Prostate gland (tissue), 2 donors: ENCODE measurements at regions not wholly inside any gene's neighbourhood (a gene's known extent, or its start where the extent isn't known, plus 50 kb on each side); places are given as distances from the start of the nearest gene placed in this dataset.

ENCODE experiments used
- DNase-seq: peaks from one replicate; pipeline ENCODE4 v3.0.0-alpha.2; 2019; ENCODE audit warnings: low spot score
- H3K27ac ChIP-seq, 2 donors: fragments of 200-600 bp; sonication (generic); 2 replicates each; pipeline ENCODE4 v1.5.1; 2017 to 2019
- H3K27me3 ChIP-seq: fragments of 200-600 bp; sonication (generic); replicated peaks from 2 replicates; pipeline ENCODE4 v1.5.1; 2019; ENCODE audit not compliant: insufficient read depth
- H3K36me3 ChIP-seq, 2 donors: fragments of 200-600 bp; sonication (generic); 1 replicate in 1 of 2; 2 replicates in 1 of 2; pipeline versions ENCODE4 v1.5.1 to v1.8.1; 2017 to 2019
- H3K4me1 ChIP-seq: fragments of 200-600 bp; sonication (generic); replicated peaks from 2 replicates; pipeline ENCODE4 v1.5.1; 2019
- H3K4me3 ChIP-seq, 2 donors: fragments of 200-600 bp; sonication (generic); 2 replicates each; pipeline ENCODE4 v1.5.1; 2017 to 2019
- H3K9me3 ChIP-seq: fragments of 200-600 bp; sonication (generic); 2 replicates; pipeline ENCODE4 v1.5.1; 2017
- POLR2A ChIP-seq: fragments of 450-650 bp; IDR thresholded peaks from one replicate; pipeline ENCODE4 v1.6.1; 2016; ENCODE audit warnings: antibody characterized with exemption, mild to moderate bottlenecking
- POLR2AphosphoS5 ChIP-seq: sonication (generic); formaldehyde crosslinking; IDR thresholded peaks from one replicate; pipeline ENCODE4 v1.6.1; 2017; ENCODE audit warnings: antibody characterized with exemption
- WGBS: methylation state at CpG from one replicate; pipeline ENCODE4 v1.1.5; 2018; 5-methylcytosine and 5-hydroxymethylcytosine counted together
- intact Hi-C: fragments of 100-400 bp; cut with DNase I; formaldehyde crosslinking; loops from one replicate; pipeline ENCODE4 v1.14.2; 2022
- TF ChIP-seq, protein P1 (sequence below), 4 experiments: fragments of 200-600 bp in 2 of 4; fragments of 450-650 bp in 2 of 4; sonication (generic) in 2 of 4; IDR thresholded peaks; 1 replicate in 3 of 4; 2 replicates in 1 of 4; pipeline ENCODE4 v1.5.1; 2016 to 2019; ENCODE audit warnings: antibody characterized with exemption in 4 of 4, mild to moderate bottlenecking in 2 of 4, moderate library complexity in 2 of 4

DNA sequence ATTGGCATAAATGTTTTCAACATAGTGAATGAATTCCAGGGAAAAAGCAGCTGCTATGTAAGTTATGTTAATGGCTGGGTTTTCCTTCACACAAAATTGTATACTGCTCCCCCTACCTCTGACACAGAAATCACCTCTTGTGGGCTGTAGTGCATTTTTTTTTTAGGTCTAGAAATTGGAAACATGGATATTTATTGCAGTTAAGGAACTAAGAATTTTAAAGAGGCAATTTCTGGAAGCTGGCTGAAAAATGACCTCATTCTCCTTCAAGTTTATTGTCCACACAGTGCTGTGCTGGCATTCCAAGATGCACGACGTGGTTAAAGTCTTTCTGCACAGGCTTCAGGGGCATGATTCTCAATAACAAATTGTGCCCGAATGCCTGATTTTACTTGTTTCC, 1424.2 kb downstream of the MRPL39 start:
- no peak overlapping the region for H3K4me3 ChIP-seq
- H3K27me3 ChIP-seq: no peaks in the 10 kb centered on the region
- WGBS: 26% methylated on average over 3 of the region's 3 CpGs
- no peaks in the 10 kb centered on the region for H3K9me3 ChIP-seq
- no peaks in the 10 kb centered on the region for H3K4me1 ChIP-seq
- H3K27ac ChIP-seq: no peak overlapping the region
- no peak for DNase-seq
- TF ChIP-seq, protein P1, sequence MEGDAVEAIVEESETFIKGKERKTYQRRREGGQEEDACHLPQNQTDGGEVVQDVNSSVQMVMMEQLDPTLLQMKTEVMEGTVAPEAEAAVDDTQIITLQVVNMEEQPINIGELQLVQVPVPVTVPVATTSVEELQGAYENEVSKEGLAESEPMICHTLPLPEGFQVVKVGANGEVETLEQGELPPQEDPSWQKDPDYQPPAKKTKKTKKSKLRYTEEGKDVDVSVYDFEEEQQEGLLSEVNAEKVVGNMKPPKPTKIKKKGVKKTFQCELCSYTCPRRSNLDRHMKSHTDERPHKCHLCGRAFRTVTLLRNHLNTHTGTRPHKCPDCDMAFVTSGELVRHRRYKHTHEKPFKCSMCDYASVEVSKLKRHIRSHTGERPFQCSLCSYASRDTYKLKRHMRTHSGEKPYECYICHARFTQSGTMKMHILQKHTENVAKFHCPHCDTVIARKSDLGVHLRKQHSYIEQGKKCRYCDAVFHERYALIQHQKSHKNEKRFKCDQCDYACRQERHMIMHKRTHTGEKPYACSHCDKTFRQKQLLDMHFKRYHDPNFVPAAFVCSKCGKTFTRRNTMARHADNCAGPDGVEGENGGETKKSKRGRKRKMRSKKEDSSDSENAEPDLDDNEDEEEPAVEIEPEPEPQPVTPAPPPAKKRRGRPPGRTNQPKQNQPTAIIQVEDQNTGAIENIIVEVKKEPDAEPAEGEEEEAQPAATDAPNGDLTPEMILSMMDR (IDR thresholded peaks at IDR 0.05): no peak
- intact Hi-C loops: no loop called here
- no peaks in the 10 kb centered on the region for H3K36me3 ChIP-seq

DNA sequence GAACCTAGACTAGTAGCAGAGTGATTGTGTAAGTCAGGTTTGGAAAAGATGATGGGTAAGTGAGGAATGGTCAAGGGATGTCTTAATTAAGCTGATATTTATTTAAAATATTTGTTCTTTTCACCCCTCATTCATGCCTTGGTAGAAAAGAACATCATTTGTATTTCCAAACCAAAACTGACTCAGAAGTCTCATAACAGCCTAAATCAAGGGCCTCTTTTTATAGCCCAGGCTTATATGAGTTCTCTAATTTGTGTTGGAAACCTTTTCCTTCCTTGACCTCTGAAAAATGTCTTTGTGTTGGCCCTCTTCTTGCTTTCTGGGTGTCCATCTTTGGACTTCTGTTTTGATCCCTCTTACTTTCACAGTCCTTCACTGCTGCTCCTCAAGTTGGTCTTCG, 1428.2 kb downstream of the MRPL39 start:
- Histone ChIP-seq H3K4me3 (no peak overlapping the region), H3K36me3 (no peaks in the 10 kb centered on the region), H3K27ac (no peak overlapping the region), H3K9me3 (no peaks in the 10 kb centered on the region), H3K4me1 (no peaks in the 10 kb centered on the region), H3K27me3 (no peaks in the 10 kb centered on the region)
- DNase-seq: no peak
- 89% methylated on average over 1 of the region's 1 CpG for WGBS
- no peak for TF ChIP-seq POLR2A
- TF ChIP-seq POLR2AphosphoS5: no peak
- TF ChIP-seq, protein P1 (IDR thresholded peaks at IDR 0.05): no peak
- intact Hi-C loops: no loop called here

DNA sequence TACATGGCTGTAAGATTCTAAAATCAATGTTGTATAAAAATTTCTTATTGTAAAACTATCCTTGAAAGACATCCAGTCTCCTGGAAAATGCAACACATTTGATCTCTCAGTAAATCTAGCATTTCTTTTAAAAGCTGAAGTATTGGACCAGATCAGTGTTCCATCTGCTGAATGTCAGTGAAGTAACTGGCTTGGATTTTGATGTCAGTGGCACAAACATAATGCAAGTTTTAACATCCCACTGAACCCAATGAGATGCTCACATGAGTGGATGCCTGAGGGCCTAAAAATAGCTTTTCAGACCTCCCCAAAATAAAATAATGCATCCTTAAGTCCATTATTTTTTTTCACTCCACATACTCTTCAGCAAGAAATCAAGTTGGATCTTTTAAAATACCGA, 1432.2 kb downstream of the MRPL39 start:
- no peak overlapping the region for H3K27ac ChIP-seq
- no peaks in the 10 kb centered on the region for H3K36me3 ChIP-seq
- no peak overlapping the region for H3K4me3 ChIP-seq
- no peak for TF ChIP-seq POLR2A
- no peak for TF ChIP-seq POLR2AphosphoS5
- TF ChIP-seq, protein P1 (IDR thresholded peaks at IDR 0.05): no peak
- 89% methylated on average over 1 of the region's 1 CpG for WGBS
- no peaks in the 10 kb centered on the region for H3K27me3 ChIP-seq
- no peaks in the 10 kb centered on the region for H3K4me1 ChIP-seq
- DNase-seq: no peak
- intact Hi-C loops: no loop called here
- no peaks in the 10 kb centered on the region for H3K9me3 ChIP-seq

DNA sequence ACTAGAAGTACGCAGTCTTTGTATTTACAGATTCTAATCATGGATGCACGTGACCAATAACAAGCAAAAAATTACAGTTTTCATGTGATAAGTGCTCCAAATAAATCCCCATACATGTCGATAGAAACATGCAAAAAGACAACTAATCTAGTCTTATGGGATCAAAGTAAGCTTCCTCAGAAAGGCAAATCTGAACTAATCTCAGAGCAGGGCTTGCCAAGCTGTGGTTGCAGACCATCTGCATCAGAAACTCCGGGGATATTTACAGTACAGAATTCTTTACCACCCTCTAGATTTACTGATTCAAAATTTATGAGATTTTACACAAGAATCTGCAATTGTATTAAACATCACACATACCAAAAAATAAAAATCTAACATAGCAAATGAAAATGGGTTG, 1435.5 kb downstream of the MRPL39 start:
- H3K9me3 ChIP-seq: no peaks in the 10 kb centered on the region
- no peak overlapping the region for H3K4me3 ChIP-seq
- no peak for TF ChIP-seq POLR2AphosphoS5
- no peak for TF ChIP-seq POLR2A
- TF ChIP-seq, protein P1 (IDR thresholded peaks at IDR 0.05): no peak
- no peak for DNase-seq
- intact Hi-C loops: no loop called here
- H3K27me3 ChIP-seq: no peaks in the 10 kb centered on the region
- H3K4me1 ChIP-seq: no peaks in the 10 kb centered on the region
- 67% methylated on average over 4 of the region's 4 CpGs for WGBS
- H3K27ac ChIP-seq: no peak overlapping the region
- H3K36me3 ChIP-seq: no peaks in the 10 kb centered on the region

DNA sequence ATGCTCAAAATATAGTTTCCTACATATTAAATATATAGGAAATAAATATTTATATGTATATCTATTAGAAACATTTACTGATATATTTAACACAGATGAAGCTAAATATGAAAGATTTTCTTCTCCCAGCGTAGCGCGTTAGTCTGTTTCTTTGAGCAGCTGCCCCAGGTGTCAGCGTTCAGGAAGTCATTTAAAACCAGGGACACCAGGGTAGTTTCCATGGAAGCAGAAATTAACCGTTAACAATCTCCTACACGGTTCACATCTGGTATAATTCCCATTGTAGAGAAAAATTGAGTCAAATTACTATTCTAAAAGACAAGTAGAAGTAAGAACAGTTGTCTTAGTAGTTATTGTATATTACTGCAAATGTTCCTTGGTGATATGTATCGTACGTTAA, 1443.7 kb downstream of the MRPL39 start:
- Histone ChIP-seq H3K4me1 (no peaks in the 10 kb centered on the region), H3K27ac (no peak overlapping the region), H3K4me3 (no peak overlapping the region), H3K36me3 (no peaks in the 10 kb centered on the region), H3K27me3 (no peaks in the 10 kb centered on the region), H3K9me3 (no peaks in the 10 kb centered on the region)
- 92% methylated on average over 8 of the region's 8 CpGs for WGBS
- intact Hi-C loops: no loop called here
- TF ChIP-seq POLR2A (no peak), POLR2AphosphoS5 (no peak)
- TF ChIP-seq, protein P1 (IDR thresholded peaks at IDR 0.05): no peak
- DNase-seq: no peak
